OCI-LY3 (cell line): ENCODE measurements at regions not wholly inside any gene's neighbourhood (a gene's known extent, or its start where the extent isn't known, plus 50 kb on each side); places are given as distances from the start of the nearest gene placed in this dataset.

ENCODE experiments used
- CTCF ChIP-seq: fragments of 200-600, 300-600 bp; sonication (generic); IDR thresholded peaks from 2 replicates; pipeline ENCODE4 v1.5.1; 2014; ENCODE audit warnings: antibody characterized with exemption, low read length, low read depth
- EZH2phosphoT487 ChIP-seq: fragments of 200-600 bp; shearing (Covaris generic); IDR thresholded peaks from 2 replicates; pipeline ENCODE4 v1.6.1; 2018; ENCODE audit warnings: antibody characterized with exemption, mixed run types, low read depth

- TF ChIP-seq CTCF, result no peak
- no peak for TF ChIP-seq EZH2phosphoT487
These were observed 449.9 kb upstream of the GOLIM4 start for GRCh38 chr3:168545591-168545990.
